Activated CD8-positive, alpha-beta T cell treated with anti-CD3 and anti-CD28 coated beads for 36 hours (primary cell): ENCODE measurements at regions not wholly inside any gene's neighbourhood (a gene's known extent, or its start where the extent isn't known, plus 50 kb on each side); places are given as distances from the start of the nearest gene placed in this dataset.

Experiments used
- ATAC-seq: fragments of 200-7000 bp; cut with Tn5 transposase; one replicate; pipeline ENCODE4 v1.10.0; 2021; ENCODE audit warnings: mild to moderate bottlenecking, moderate library complexity
- CTCF ChIA-PET: fragments of 350-600 bp; sonication (Branson Sonifier 250); formaldehyde crosslinking; loops from one replicate; lab custom pipeline; 2021; ENCODE audit warnings: antibody characterized with exemption; lab: Charles Lee
- POLR2A ChIA-PET: fragments of 350-600 bp; sonication (Branson Sonifier 250); formaldehyde crosslinking; loops from one replicate; lab custom pipeline; 2021; ENCODE audit warnings: antibody characterized with exemption; lab: Charles Lee
- DNase-seq: peaks from one replicate; pipeline ENCODE4 v3.0.0-alpha.2; 2020
- H3K27ac Mint-ChIP-seq: one replicate; pipeline ENCODE4 v1.8.0; 2021; ENCODE audit warnings: mild to moderate bottlenecking, mixed read lengths
- H3K27me3 Mint-ChIP-seq: one replicate; pipeline ENCODE4 v1.8.0; 2021; ENCODE audit warnings: mixed read lengths
- H3K36me3 Mint-ChIP-seq: one replicate; pipeline ENCODE4 v1.8.0; 2021; ENCODE audit warnings: low read depth, mixed read lengths
- H3K4me1 Mint-ChIP-seq: one replicate; pipeline ENCODE4 v1.8.0; 2021; ENCODE audit warnings: low read depth, mixed read lengths
- H3K4me3 Mint-ChIP-seq: one replicate; pipeline ENCODE4 v1.8.0; 2021; ENCODE audit warnings: mild to moderate bottlenecking, moderate library complexity, mixed read lengths
- H3K9me3 Mint-ChIP-seq: one replicate; pipeline ENCODE4 v1.8.0; 2021; ENCODE audit warnings: mixed read lengths
- CTCF ChIP-seq: fragments of 200-600 bp; IDR thresholded peaks from one replicate; pipeline ENCODE4 v1.8.0; 2022; ENCODE audit warnings: antibody characterized with exemption, mild to moderate bottlenecking
- intact Hi-C: fragments of 100-400 bp; cut with micrococcal nuclease; formaldehyde crosslinking; loops from one replicate; pipeline ENCODE4 v1.10.0; 2022

- no peak for ATAC-seq
- POLR2A ChIA-PET, result no interaction called here
Measured at GRCh38 chr15:55003965-55004873, 192.5 kb downstream of the RSL24D1 start.

DNA sequence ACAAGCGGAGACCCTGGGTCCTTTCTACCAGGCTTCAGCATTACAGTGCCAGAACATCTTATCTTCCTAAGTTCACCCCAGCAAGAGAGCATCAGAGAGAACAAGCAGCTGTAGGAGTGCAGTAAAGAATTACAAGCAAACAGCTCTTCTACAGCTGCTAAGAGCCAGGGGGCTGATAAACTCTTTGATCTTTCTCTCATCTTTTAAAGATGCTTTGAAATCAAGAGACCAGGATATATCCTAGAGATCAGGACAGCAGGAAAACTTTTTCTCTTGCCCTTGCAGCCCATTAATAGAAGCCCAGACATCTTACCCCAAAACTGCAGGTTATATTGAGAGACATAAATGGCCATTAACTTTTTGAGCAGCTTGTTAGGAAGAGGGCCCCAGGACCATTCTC is 198.1 kb downstream of the RSL24D1 start:
- H3K9me3 Mint-ChIP-seq, result no peaks in the 10 kb centered on the region
- H3K36me3 Mint-ChIP-seq, result no peaks in the 10 kb centered on the region
- intact Hi-C loops, result no loop called here
- H3K27ac Mint-ChIP-seq, result no peak overlapping the region
- H3K27me3 Mint-ChIP-seq, result no peaks in the 10 kb centered on the region
- no peak overlapping the region for H3K4me3 Mint-ChIP-seq
- DNase-seq (no peak), ATAC-seq (no peak)
- ChIA-PET POLR2A (no interaction called here), CTCF (no interaction called here)
- no peaks in the 10 kb centered on the region for H3K4me1 Mint-ChIP-seq
- TF ChIP-seq CTCF, result no peak

More at GRCh38 chr15:55003965-55004873, 192.5 kb downstream of the RSL24D1 start:
- no peak for DNase-seq
- Mint-ChIP-seq H3K4me3 (no peak overlapping the region), H3K4me1 (no peaks in the 10 kb centered on the region), H3K36me3 (no peaks in the 10 kb centered on the region), H3K27ac (no peak overlapping the region), H3K27me3 (no peaks in the 10 kb centered on the region), H3K9me3 (no peaks in the 10 kb centered on the region)
- CTCF ChIA-PET, result no interaction called here
- intact Hi-C loops, result no loop called here
- TF ChIP-seq CTCF, result no peak

- no peak overlapping the region for H3K27ac Mint-ChIP-seq
- no peak for TF ChIP-seq CTCF
- H3K36me3 Mint-ChIP-seq, result no peaks in the 10 kb centered on the region
- H3K4me3 Mint-ChIP-seq, result no peak overlapping the region
- no peak for ATAC-seq
- peaks cover 17% of the 10 kb centered on the region for H3K27me3 Mint-ChIP-seq
- POLR2A ChIA-PET, result no interaction called here
- intact Hi-C loops, result no loop called here
- CTCF ChIA-PET, result no interaction called here
- H3K9me3 Mint-ChIP-seq, result no peaks in the 10 kb centered on the region
- DNase-seq, result no peak
- H3K4me1 Mint-ChIP-seq, result no peaks in the 10 kb centered on the region
Measured at GRCh38 chr15:54990793-54991192, 205.9 kb downstream of the RSL24D1 start.

DNA sequence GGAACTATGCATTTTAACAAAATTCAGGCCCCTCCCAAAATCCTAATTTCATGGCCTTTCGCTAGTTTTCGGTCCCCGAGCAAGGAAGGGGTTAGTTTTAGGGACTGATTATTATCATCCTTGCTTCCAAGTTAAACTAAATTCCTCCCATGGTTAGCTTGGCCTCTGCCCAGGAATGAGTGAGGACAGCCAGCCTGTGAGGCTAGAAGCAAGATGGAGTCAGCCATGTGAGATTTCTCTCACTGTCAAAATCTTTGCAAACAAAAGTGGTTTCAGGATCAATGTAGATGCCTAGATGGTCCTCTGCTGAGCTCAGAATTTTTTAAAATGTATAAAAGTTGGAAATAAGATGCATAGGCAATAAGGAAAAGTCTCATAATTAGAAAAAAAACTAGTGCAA is 208.9 kb downstream of the RSL24D1 start:
- ATAC-seq, result no peak
- ChIA-PET CTCF (no interaction called here), POLR2A (no interaction called here)
- intact Hi-C loops, result no loop called here
- Mint-ChIP-seq H3K27ac (no peak overlapping the region), H3K9me3 (no peaks in the 10 kb centered on the region), H3K4me1 (no peaks in the 10 kb centered on the region), H3K36me3 (no peaks in the 10 kb centered on the region), H3K4me3 (no peak overlapping the region), H3K27me3 (peaks cover 20% of the 10 kb centered on the region)
- no peak for TF ChIP-seq CTCF
- no peak for DNase-seq

DNA sequence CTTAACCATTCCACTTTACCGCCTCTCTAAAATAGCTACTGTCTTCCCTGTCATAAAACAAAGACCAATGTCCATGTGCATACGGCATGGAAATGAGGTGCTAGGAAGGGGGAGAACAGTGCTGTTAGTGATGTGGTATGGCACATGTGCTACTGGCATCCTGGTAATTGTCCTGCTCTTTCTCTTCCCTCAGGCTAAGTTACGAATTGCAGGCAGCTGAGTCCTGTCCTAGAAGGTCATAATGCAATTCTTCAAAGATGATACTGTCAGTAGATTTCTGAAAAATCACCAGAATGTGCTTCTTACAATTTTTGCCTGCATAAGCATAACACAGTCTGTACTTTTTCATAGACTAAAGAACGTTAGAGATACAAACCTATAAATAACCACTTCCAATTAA is 216.8 kb downstream of the RSL24D1 start:
- Mint-ChIP-seq H3K27me3 (peaks cover 14% of the 10 kb centered on the region), H3K4me1 (no peaks in the 10 kb centered on the region), H3K27ac (no peak overlapping the region), H3K9me3 (no peaks in the 10 kb centered on the region), H3K4me3 (no peak overlapping the region), H3K36me3 (no peaks in the 10 kb centered on the region)
- ATAC-seq (no peak), DNase-seq (no peak)
- ChIA-PET POLR2A (no interaction called here), CTCF (no interaction called here)
- no peak for TF ChIP-seq CTCF
- intact Hi-C loops, result no loop called here
